Keratinocyte (primary cell): ENCODE measurements at regions not wholly inside any gene's neighbourhood (a gene's known extent, or its start where the extent isn't known, plus 50 kb on each side); places are given as distances from the start of the nearest gene placed in this dataset.

Experiments
- EZH2 ChIP-seq: IDR thresholded peaks from one replicate; pipeline ENCODE4 v1.6.1; 2012; ENCODE audit warnings: inconsistent platforms, mild to moderate bottlenecking, low read length, moderate library complexity
- TF ChIP-seq, protein P1 (sequence below), 3 experiments: IDR thresholded peaks in 1 of 3; conservative IDR thresholded peaks in 1 of 3; optimal IDR thresholded peaks in 1 of 3; 2 replicates in 2 of 3; 3 replicates in 1 of 3; pipeline versions ENCODE3 to v1.5.1; 2011; ENCODE audit warnings: low read length in 3 of 3, mild to moderate bottlenecking in 3 of 3, moderate library complexity in 2 of 3, control low read depth in 1 of 3, inconsistent platforms in 1 of 3; ENCODE audit not compliant: insufficient read depth in 2 of 3; ENCODE audit errors: extremely low read depth in 1 of 3

DNA sequence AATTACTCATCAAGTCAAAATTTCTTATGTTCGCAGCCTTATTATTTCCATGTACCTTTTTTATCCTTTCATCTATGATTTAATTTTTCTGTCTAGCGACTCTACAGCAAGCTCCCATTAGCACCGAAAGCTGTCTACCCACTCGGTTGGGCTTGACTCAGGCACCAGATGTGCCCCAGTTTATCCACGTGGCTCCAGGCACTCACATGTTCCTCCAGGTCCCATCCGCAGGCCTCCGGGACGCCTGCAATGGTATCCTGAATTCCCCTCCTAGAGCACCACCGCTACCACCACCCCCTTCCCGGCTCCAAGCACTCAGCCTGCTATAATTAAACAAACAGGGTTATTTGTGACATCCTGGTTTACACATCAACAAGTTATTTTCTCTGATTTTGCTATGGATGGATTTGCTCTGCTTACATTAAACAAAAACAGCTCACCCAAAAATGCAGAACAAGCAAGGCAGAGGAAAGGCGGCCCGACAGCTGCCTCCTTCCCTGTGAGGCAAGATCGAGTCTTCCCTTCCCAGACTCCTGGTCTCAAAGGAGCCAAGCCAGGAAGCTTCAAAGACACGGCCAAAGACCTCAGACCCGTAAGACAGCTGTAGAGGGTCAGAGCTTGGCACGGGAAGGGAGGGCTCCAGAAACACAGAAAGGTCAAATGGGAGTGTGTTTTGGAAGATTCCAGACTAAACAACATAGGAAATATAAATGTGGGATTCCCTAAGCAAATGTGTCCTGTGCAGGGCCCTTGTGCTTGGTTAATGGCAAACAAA, 253.8 kb downstream of the TTC8 start:
- TF ChIP-seq, protein P1, sequence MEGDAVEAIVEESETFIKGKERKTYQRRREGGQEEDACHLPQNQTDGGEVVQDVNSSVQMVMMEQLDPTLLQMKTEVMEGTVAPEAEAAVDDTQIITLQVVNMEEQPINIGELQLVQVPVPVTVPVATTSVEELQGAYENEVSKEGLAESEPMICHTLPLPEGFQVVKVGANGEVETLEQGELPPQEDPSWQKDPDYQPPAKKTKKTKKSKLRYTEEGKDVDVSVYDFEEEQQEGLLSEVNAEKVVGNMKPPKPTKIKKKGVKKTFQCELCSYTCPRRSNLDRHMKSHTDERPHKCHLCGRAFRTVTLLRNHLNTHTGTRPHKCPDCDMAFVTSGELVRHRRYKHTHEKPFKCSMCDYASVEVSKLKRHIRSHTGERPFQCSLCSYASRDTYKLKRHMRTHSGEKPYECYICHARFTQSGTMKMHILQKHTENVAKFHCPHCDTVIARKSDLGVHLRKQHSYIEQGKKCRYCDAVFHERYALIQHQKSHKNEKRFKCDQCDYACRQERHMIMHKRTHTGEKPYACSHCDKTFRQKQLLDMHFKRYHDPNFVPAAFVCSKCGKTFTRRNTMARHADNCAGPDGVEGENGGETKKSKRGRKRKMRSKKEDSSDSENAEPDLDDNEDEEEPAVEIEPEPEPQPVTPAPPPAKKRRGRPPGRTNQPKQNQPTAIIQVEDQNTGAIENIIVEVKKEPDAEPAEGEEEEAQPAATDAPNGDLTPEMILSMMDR (optimal IDR thresholded peaks at IDR 0.05 in 1 of 3, IDR thresholded peaks at IDR 0.05 in 1 of 3, conservative IDR thresholded peaks at IDR 0.05 in 1 of 3; ENCODE audit: extremely low read depth in 1 of 3, insufficient read depth in 2 of 3, low read length in 3 of 3) = no peak
- no peak for TF ChIP-seq EZH2
